ENCODE measurements at regions not wholly inside any gene's neighbourhood (a gene's known extent, or its start where the extent isn't known, plus 50 kb on each side); places are given as distances from the start of the nearest gene placed in this dataset.
"Not testable (repeated sequence)": the region's sequence is repeated elsewhere in the genome, so short reads cannot be mapped to it uniquely, and the experiment has no call there.

GRCh38 chr1:73475316-73475870 lies 722.6 kb downstream of the LRRIQ3 start:
- no peaks in the 10 kb centered on the region for H3K36me3 Mint-ChIP-seq (ENCODE audit: low read depth)
- DNase-seq, result no peak
- no peak overlapping the region for H3K27ac Mint-ChIP-seq
- ChIA-PET POLR2A (no interaction called here), CTCF (no interaction called here)
- intact Hi-C loops (cut with micrococcal nuclease), result no loop called here
- H3K4me3 Mint-ChIP-seq, result no peak overlapping the region
- TF ChIP-seq CTCF (IDR thresholded peaks at IDR 0.05), result no peak
- H3K27me3 Mint-ChIP-seq, result no peaks in the 10 kb centered on the region
- no peaks in the 10 kb centered on the region for H3K4me1 Mint-ChIP-seq (ENCODE audit: low read depth)
- H3K9me3 Mint-ChIP-seq, result peaks cover 5% of the 10 kb centered on the region
- no peak for ATAC-seq

- no peak overlapping the region for H3K27ac Mint-ChIP-seq
- POLR2A ChIA-PET, result interaction anchor here (0.9 kb wide), 1 partner anchor 418 kb away, joined by 4 read pairs; no protein-coding TSS in a partner anchor
- no peaks in the 10 kb centered on the region for H3K27me3 Mint-ChIP-seq
- CTCF ChIA-PET, result no interaction called here
- no peaks in the 10 kb centered on the region for H3K36me3 Mint-ChIP-seq (ENCODE audit: low read depth)
- H3K9me3 Mint-ChIP-seq, result peaks cover 5% of the 10 kb centered on the region
- H3K4me1 Mint-ChIP-seq (ENCODE audit: low read depth), result no peaks in the 10 kb centered on the region
- H3K4me3 Mint-ChIP-seq, result no peak overlapping the region
- DNase-seq (no peak), ATAC-seq (no peak)
- TF ChIP-seq CTCF (IDR thresholded peaks at IDR 0.05), result no peak
- intact Hi-C loops (cut with micrococcal nuclease), result no loop called here
Observed at GRCh38 chr1:73472810-73473209, 725.2 kb downstream of the LRRIQ3 start.

- no peak for ATAC-seq
- POLR2A ChIA-PET, result no interaction called here
- Mint-ChIP-seq H3K27ac (no peak overlapping the region), H3K4me3 (no peak overlapping the region), H3K36me3 (ENCODE audit: low read depth) (no peaks in the 10 kb centered on the region), H3K27me3 (no peaks in the 10 kb centered on the region), H3K9me3 (peaks cover 3% of the 10 kb centered on the region), H3K4me1 (ENCODE audit: low read depth) (no peaks in the 10 kb centered on the region)
- no peak for TF ChIP-seq CTCF (IDR thresholded peaks at IDR 0.05)
- CTCF ChIA-PET, result no interaction called here
- no peak for DNase-seq
- intact Hi-C loops (cut with micrococcal nuclease), result no loop called here
Observed at GRCh38 chr1:73467731-73468130, 730.2 kb downstream of the LRRIQ3 start.

- Mint-ChIP-seq H3K4me1 (ENCODE audit: low read depth) (no peaks in the 10 kb centered on the region), H3K27me3 (no peaks in the 10 kb centered on the region), H3K9me3 (peaks cover 2% of the 10 kb centered on the region), H3K27ac (no peak overlapping the region), H3K36me3 (ENCODE audit: low read depth) (no peaks in the 10 kb centered on the region), H3K4me3 (no peak overlapping the region)
- DNase-seq, result no peak
- TF ChIP-seq CTCF (IDR thresholded peaks at IDR 0.05), result no peak
- intact Hi-C loops (cut with micrococcal nuclease), result no loop called here
- no peak for ATAC-seq
- ChIA-PET CTCF (no interaction called here), POLR2A (no interaction called here)
Observed at GRCh38 chr1:73463873-73464272, 734.1 kb downstream of the LRRIQ3 start.

- POLR2A ChIA-PET, result no interaction called here
- Mint-ChIP-seq H3K9me3 (peaks cover 3% of the 10 kb centered on the region), H3K27me3 (no peaks in the 10 kb centered on the region), H3K27ac (no peak overlapping the region), H3K4me3 (no peak overlapping the region), H3K36me3 (ENCODE audit: low read depth) (no peaks in the 10 kb centered on the region), H3K4me1 (ENCODE audit: low read depth) (no peaks in the 10 kb centered on the region)
- CTCF ChIA-PET, result no interaction called here
- ATAC-seq, result no peak
- DNase-seq, result no peak
- intact Hi-C loops (cut with micrococcal nuclease), result no loop called here
- TF ChIP-seq CTCF (IDR thresholded peaks at IDR 0.05), result no peak
Observed at GRCh38 chr1:73452522-73452921, 745.5 kb downstream of the LRRIQ3 start.

- H3K27ac Mint-ChIP-seq; ATAC-seq; H3K4me1 Mint-ChIP-seq (ENCODE audit: low read depth); CTCF ChIA-PET; H3K4me3 Mint-ChIP-seq; DNase-seq; H3K36me3 Mint-ChIP-seq (ENCODE audit: low read depth); POLR2A ChIA-PET; H3K27me3 Mint-ChIP-seq; intact Hi-C loops (cut with micrococcal nuclease); H3K9me3 Mint-ChIP-seq: not testable (repeated sequence)
Observed at GRCh38 chr1:73450668-73451067, 747.3 kb downstream of the LRRIQ3 start.

Data from activated CD8-positive, alpha-beta T cell treated with anti-CD3 and anti-CD28 coated beads for 36 hours (primary cell).